Right renal cortex interstitium (tissue), 3 donors: ENCODE measurements at regions not wholly inside any gene's neighbourhood (a gene's known extent, or its start where the extent isn't known, plus 50 kb on each side); places are given as distances from the start of the nearest gene placed in this dataset.

Experiments
- DNase-seq, 3 donors: peaks; one replicate each; pipeline ENCODE4 v3.0.0-alpha.2; 2013; ENCODE audit warnings: low read depth in 3 of 3, low spot score in 2 of 3

GRCh38 chr16:66267292-66268014 lies 99.0 kb upstream of the CDH5 start:
- no peak for DNase-seq

GRCh38 chr16:66266436-66267291 lies 99.8 kb upstream of the CDH5 start:
- peak in 1 of 3 donors; percentile 61 for DNase-seq

GRCh38 chr16:66265556-66266141 lies 100.8 kb upstream of the CDH5 start:
- DNase-seq: no peak

GRCh38 chr16:66265048-66265415 lies 101.5 kb upstream of the CDH5 start:
- no peak for DNase-seq

GRCh38 chr16:66264311-66265047 lies 102.0 kb upstream of the CDH5 start:
- no peak for DNase-seq

- DNase-seq: no peak
These were observed 102.5 kb upstream of the CDH5 start for GRCh38 chr16:66263973-66264310.

GRCh38 chr16:66263168-66263972 lies 103.1 kb upstream of the CDH5 start:
- DNase-seq: no peak

GRCh38 chr16:66262253-66263167 lies 104.0 kb upstream of the CDH5 start:
- DNase-seq: no peak

GRCh38 chr16:66261826-66262225 lies 104.7 kb upstream of the CDH5 start:
- DNase-seq: no peak

GRCh38 chr16:66260522-66261254 lies 105.8 kb upstream of the CDH5 start:
- no peak for DNase-seq

- no peak for DNase-seq
These were observed 107.3 kb upstream of the CDH5 start for GRCh38 chr16:66258916-66259845.

GRCh38 chr16:66256919-66257318 lies 109.6 kb upstream of the CDH5 start:
- DNase-seq: no peak

- DNase-seq: no peak
These were observed 110.8 kb upstream of the CDH5 start for GRCh38 chr16:66255647-66256046.

GRCh38 chr16:66254751-66255150 lies 111.7 kb upstream of the CDH5 start:
- DNase-seq: no peak

- no peak for DNase-seq
These were observed 112.4 kb upstream of the CDH5 start for GRCh38 chr16:66254106-66254505.

- DNase-seq: no peak
These were observed 114.9 kb upstream of the CDH5 start for GRCh38 chr16:66251476-66252160.
